ENCODE measurements at regions not wholly inside any gene's neighbourhood (a gene's known extent, or its start where the extent isn't known, plus 50 kb on each side); places are given as distances from the start of the nearest gene placed in this dataset.

DNA sequence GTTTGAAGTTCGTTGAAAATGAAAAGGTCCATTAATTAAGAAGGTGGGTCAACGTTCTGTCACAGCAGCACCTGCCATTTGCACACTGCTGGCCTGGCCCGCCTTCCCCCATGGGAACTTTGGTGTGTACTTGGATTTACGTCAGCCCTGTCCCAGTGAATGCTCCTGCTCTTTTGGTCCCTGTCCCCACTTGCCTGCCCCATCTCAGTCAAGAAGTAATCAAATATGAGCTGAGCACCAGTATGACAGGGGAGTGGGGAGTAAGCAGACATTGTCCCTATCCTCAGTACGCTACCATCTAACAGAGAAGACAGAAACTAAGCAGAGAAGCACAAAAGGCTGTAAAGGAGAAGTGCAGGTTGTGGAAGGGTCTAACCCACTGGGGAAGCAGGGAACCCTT is 65.1 kb downstream of the SLC4A3 start:
- H3K27me3 ChIP-seq, result peaks cover 0 to 2% of the 10 kb centered on the region in 2 donors
- no peak overlapping the region for H3K4me3 ChIP-seq
- ATAC-seq, result no peak
- H3K9me3 ChIP-seq, result no peaks in the 10 kb centered on the region
- H3K36me3 ChIP-seq (replicated peaks in 1 of 2; ENCODE audit: insufficient read depth in 1 of 2, low read depth in 2 of 2), result no peaks in the 10 kb centered on the region
- no peaks in the 10 kb centered on the region for H3K4me1 ChIP-seq
- 61 to 65% methylated on average over 5 of the region's 5 CpGs for WGBS, 2 donors
- H3K27ac ChIP-seq, result no peak overlapping the region
- no peak for TF ChIP-seq POLR2A (IDR thresholded peaks at IDR 0.05)
- TF ChIP-seq, protein P1, sequence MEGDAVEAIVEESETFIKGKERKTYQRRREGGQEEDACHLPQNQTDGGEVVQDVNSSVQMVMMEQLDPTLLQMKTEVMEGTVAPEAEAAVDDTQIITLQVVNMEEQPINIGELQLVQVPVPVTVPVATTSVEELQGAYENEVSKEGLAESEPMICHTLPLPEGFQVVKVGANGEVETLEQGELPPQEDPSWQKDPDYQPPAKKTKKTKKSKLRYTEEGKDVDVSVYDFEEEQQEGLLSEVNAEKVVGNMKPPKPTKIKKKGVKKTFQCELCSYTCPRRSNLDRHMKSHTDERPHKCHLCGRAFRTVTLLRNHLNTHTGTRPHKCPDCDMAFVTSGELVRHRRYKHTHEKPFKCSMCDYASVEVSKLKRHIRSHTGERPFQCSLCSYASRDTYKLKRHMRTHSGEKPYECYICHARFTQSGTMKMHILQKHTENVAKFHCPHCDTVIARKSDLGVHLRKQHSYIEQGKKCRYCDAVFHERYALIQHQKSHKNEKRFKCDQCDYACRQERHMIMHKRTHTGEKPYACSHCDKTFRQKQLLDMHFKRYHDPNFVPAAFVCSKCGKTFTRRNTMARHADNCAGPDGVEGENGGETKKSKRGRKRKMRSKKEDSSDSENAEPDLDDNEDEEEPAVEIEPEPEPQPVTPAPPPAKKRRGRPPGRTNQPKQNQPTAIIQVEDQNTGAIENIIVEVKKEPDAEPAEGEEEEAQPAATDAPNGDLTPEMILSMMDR (IDR thresholded peaks at IDR 0.05), result no peak
- DNase-seq, result no peak
- intact Hi-C loops (cut with DNase I), result no loop called here

DNA sequence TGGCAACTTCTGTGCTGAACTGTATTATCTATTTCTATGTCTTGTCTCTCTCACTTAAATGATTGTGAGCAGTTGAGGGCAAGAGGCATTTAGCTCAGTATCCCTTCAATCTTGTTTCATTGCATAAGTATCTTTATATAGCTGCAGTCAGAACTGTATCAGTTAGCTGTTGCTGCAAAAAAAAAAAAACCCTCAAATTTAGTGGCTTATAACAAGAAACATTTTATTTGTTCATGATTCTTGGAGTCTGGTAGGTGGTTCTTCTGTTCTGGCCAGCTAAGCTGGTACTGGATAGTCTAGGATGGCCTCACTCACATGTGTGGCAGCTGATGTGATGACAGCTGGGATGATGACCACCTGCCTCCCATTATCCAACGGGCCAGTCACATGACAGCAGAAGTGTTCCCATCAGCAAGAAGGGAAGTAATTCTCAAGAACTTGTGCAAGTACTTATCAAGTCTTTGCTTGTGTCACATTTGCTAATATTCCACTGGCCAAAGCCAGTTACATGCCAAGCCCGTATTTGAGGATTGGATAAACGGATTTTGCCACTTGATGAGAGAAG is 67.8 kb downstream of the SLC4A3 start:
- Histone ChIP-seq H3K27me3 (peaks cover 0 to 4% of the 10 kb centered on the region in 2 donors), H3K9me3 (no peaks in the 10 kb centered on the region), H3K4me1 (no peaks in the 10 kb centered on the region), H3K4me3 (no peak overlapping the region), H3K36me3 (replicated peaks in 1 of 2; ENCODE audit: insufficient read depth in 1 of 2, low read depth in 2 of 2) (no peaks in the 10 kb centered on the region), H3K27ac (no peak overlapping the region)
- ATAC-seq (no peak), DNase-seq (no peak)
- 36 to 42% methylated on average over 3 of the region's 3 CpGs for WGBS, 2 donors
- no peak for TF ChIP-seq POLR2A (IDR thresholded peaks at IDR 0.05)
- TF ChIP-seq, protein P1 (IDR thresholded peaks at IDR 0.05), result no peak
- intact Hi-C loops (cut with DNase I), result no loop called here

DNA sequence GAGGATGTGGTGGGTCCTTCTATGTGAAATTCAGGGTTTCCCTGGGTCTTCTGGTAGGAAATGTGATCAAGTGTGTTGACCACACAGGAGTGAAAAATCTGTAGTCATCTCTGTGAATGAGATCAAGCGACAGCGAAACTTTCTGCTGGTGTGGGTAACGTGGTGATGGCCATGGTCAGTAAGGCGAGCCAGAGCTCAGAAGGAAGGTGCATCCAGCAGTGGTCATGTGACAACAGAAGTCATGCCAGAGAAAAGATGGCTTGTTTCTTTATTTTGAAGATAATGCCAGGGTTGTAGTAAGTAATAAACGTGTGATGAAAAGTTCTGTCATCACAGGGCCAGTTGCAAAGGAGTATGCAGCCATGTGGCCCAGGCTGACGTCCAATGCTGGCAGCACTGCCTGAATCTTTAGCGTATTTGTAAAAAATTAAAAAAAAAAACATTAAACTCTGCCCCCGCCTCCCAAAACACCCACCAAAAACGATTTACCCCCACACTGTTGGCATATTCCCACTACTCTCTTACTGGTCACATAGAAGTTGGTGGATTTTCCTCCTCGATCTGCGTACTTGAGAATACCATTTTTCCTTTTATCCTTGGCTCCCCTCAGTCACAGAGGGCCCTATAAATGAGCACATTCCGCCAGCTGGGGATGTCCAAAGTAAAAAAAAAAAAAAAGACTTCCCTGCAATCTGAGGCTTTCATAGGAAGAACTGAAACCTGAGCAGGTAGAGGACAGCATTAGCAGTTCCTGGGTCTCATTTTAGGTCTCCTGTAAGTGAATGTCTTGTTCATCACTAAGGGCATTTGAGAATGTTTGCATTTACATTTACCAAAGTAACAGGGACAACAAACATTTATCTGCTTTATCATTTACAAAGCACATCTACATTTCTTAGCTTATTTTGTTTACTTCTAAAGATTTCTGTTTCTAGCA is 70.6 kb downstream of the SLC4A3 start:
- 59 to 72% methylated on average over 12 of the region's 12 CpGs for WGBS, 2 donors
- intact Hi-C loops (cut with DNase I), result no loop called here
- Histone ChIP-seq H3K36me3 (replicated peaks in 1 of 2; ENCODE audit: insufficient read depth in 1 of 2, low read depth in 2 of 2) (no peaks in the 10 kb centered on the region), H3K27me3 (peaks cover 0 to 4% of the 10 kb centered on the region in 2 donors), H3K9me3 (no peaks in the 10 kb centered on the region), H3K4me3 (no peak overlapping the region), H3K4me1 (no peaks in the 10 kb centered on the region), H3K27ac (no peak overlapping the region)
- no peak for ATAC-seq
- DNase-seq, result no peak
- TF ChIP-seq, protein P1 (IDR thresholded peaks at IDR 0.05), result no peak
- TF ChIP-seq POLR2A (IDR thresholded peaks at IDR 0.05), result no peak

DNA sequence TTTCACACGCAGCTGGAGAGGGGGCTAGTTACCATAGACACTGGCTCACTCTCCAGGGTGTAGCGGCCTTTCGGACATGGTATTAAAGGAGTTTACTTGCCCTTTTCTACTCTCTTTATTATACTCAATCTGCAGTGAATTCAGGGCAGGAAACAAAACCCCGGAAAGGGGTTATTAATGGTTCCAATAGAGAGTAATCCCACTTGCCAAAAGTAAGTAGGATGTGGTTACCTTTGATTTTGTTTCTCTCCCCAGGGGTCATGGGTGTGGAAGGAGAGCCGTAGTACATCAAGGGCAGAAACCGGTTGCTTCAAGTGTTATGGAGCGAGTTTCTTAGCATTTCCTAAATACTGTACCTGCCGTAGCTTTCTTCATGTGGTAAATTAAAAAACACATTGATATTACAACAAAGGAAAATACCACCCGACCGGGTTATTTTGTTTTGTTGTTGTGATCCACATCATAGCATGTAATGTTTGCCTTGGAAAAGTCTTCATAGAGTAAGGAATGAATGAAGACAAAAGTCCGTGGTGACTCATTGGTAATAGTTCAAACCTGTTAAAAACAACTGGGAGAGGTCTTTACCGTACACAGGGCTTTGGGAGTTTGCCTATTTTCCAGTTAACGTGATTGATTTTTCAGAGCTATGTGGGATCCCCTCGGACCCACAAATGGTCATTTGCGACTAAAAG is 71.5 kb downstream of the SLC4A3 start:
- no peak for ATAC-seq
- H3K4me1 ChIP-seq, result no peaks in the 10 kb centered on the region
- intact Hi-C loops (cut with DNase I), result no loop called here
- H3K36me3 ChIP-seq (replicated peaks in 1 of 2; ENCODE audit: insufficient read depth in 1 of 2, low read depth in 2 of 2), result no peaks in the 10 kb centered on the region
- H3K27me3 ChIP-seq, result peaks cover 0 to 4% of the 10 kb centered on the region in 2 donors
- no peak overlapping the region for H3K27ac ChIP-seq
- no peaks in the 10 kb centered on the region for H3K9me3 ChIP-seq
- 57 to 63% methylated on average over 15 of the region's 15 CpGs for WGBS, 2 donors
- DNase-seq, result no peak
- TF ChIP-seq, protein P1 (IDR thresholded peaks at IDR 0.05), result no peak
- no peak for TF ChIP-seq POLR2A (IDR thresholded peaks at IDR 0.05)
- no peak overlapping the region for H3K4me3 ChIP-seq

Data from body of pancreas (tissue), 4 donors.